ENCODE measurements at regions not wholly inside any gene's neighbourhood (a gene's known extent, or its start where the extent isn't known, plus 50 kb on each side); places are given as distances from the start of the nearest gene placed in this dataset.

DNA sequence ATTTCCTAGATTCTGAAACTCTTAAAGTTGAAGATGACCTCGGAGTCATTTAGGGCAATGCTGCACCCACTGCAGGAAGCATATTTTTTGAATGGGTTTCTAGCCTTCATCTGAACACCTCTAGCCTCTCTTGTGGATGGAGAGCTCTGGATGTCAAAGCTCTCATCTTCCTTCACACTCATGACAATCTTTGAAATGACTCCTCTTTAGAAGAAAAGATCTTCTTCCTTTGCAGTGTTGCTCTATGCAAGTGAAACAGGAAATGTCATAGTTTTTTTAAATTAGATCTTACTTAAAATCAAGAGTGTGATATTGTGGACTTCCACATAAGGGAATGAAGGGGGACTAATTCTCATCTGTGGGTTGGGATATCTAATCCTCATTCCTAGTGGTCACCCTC, 86.3 kb upstream of the GRIP1 start:
- no peak for TF ChIP-seq EZH2phosphoT487 (IDR thresholded peaks at IDR 0.05; ENCODE audit: borderline replicate concordance, low read depth, low read length)
- no peak for TF ChIP-seq CTCF (conservative IDR thresholded peaks at IDR 0.05; ENCODE audit: low read length)
